ENCODE measurements at regions not wholly inside any gene's neighbourhood (a gene's known extent, or its start where the extent isn't known, plus 50 kb on each side); places are given as distances from the start of the nearest gene placed in this dataset.
A peak's percentile ranks its signal among the peaks of the same experiment; 100 is the strongest.

DNA sequence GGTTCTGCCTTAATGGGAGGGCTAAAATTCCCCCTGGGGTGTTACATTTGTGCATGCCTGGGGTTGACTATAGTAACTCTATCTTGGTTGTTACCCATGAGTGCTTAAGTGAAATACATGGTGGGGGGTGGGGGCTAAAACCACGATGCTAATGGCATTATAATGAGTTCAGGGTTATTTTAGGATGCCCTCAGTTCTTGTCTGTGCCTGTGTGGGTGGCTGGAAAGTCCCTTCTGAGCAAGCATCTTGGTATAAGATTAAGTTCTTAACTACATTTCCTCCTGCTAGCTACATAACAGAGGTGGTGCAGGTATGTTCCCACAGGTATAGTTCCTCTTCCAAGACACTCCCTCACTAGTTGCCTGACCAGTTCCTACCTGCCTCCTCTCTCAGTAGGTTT is 822.3 kb downstream of the LRFN5 start:
- no peak for DNase-seq (ENCODE audit: low read depth)
- TF ChIP-seq, protein P1, sequence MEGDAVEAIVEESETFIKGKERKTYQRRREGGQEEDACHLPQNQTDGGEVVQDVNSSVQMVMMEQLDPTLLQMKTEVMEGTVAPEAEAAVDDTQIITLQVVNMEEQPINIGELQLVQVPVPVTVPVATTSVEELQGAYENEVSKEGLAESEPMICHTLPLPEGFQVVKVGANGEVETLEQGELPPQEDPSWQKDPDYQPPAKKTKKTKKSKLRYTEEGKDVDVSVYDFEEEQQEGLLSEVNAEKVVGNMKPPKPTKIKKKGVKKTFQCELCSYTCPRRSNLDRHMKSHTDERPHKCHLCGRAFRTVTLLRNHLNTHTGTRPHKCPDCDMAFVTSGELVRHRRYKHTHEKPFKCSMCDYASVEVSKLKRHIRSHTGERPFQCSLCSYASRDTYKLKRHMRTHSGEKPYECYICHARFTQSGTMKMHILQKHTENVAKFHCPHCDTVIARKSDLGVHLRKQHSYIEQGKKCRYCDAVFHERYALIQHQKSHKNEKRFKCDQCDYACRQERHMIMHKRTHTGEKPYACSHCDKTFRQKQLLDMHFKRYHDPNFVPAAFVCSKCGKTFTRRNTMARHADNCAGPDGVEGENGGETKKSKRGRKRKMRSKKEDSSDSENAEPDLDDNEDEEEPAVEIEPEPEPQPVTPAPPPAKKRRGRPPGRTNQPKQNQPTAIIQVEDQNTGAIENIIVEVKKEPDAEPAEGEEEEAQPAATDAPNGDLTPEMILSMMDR (conservative IDR thresholded peaks at IDR 0.05; ENCODE audit: low read depth, low read length), result no peak

DNA sequence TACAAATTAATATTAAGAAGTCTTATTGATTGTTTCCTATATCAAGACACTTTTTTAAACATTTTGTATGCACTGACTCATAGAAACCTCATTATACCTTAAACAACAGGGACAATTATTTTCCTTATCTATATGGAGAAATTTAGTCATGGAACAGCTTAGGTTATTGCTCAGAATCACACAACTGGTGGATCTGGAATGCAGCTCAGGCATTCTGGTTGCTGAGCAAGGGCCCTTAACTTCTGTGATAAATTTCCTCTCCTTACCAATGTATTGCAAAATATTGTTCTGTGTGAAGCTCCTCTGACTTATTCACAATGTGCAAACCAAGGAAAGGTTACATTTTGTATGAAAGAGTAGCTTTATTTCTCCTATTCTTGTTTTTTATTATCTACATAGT is 817.8 kb downstream of the LRFN5 start:
- TF ChIP-seq, protein P1 (conservative IDR thresholded peaks at IDR 0.05; ENCODE audit: low read depth, low read length), result no peak
- no peak overlapping the region for H3K4me3 ChIP-seq (ENCODE audit: low read depth, low read length)
- peak; percentile 6 for DNase-seq (ENCODE audit: low read depth)

More for the DNA sequence above, 822.3 kb downstream of the LRFN5 start:
- no peak overlapping the region for H3K4me3 ChIP-seq (ENCODE audit: low read depth, low read length)

DNA sequence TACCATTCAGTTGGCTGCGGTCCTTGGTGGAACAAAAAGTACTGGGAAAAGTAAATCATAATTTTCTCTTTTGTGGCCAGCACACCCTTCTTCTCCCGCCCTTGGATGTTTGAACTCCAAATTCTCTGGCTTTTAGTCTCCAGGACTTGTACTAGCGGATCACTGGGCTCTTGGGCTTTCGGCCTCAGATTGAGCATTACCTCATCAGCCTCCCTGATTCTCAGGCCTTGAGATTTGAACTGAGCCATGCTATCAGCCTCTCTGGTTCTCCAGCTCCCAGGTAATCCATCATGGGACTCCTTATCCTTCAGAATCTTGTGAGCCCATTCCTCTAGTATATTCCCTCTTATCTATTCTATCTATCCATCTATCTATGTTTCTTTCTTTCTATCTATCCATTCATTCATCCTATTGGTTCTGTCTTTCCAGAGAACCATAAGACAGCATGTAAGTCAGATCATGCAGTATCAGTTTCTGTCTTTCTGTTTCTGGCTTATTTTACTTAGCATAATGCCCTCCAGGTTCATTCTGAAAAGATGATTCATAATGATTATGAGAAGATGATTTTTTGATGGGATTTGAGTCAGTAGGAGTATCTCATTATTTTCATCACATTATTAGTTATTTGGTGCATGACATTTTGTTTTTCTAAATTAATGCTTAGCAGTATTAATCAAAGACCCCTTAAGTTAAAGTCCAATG is 814.9 kb downstream of the LRFN5 start:
- no peak for DNase-seq (ENCODE audit: low read depth)
- no peak overlapping the region for H3K4me3 ChIP-seq (ENCODE audit: low read depth, low read length)
- TF ChIP-seq, protein P1 (conservative IDR thresholded peaks at IDR 0.05; ENCODE audit: low read depth, low read length), result no peak

DNA sequence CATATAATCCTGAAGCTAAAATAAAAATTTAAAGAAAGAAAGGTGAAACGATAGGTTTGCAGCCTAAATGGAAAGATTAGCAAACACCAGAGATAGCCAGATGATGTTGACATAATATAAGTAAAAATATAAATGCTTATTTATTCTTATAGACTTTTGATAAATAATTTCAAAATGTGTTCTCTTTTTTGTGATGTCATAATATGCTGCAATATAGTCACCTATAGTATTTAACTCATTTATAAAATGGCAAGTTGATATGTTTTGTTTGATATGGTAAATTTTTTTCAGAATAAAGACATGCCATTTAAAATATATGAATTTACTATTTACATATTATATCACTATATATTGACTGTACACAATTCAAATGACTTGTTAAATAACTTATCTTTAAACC is 813.4 kb downstream of the LRFN5 start:
- H3K4me3 ChIP-seq (ENCODE audit: low read depth, low read length), result no peak overlapping the region
- TF ChIP-seq, protein P1 (conservative IDR thresholded peaks at IDR 0.05; ENCODE audit: low read depth, low read length), result no peak
- DNase-seq (ENCODE audit: low read depth), result no peak

DNA sequence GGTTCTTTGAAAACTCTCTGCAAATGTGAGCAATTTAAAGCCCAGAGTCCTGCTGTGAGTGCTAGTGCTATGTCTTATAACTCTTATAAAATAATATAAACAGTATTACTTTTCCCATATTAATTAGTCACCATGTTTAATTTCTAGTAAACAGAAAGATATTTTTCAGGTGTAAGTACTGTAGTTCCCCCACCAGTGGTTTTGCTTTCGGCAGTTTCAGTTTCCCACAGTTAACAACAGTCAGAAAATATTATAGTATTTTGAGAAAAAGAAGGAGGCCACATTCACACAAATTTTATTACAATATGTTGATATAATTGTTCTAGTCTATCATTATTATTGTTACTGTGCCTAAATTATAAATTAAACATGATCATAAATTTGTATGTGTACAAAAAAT is 800.5 kb downstream of the LRFN5 start:
- no peak for DNase-seq (ENCODE audit: low read depth)
- H3K4me3 ChIP-seq (ENCODE audit: low read depth, low read length), result no peak overlapping the region
- TF ChIP-seq, protein P1 (conservative IDR thresholded peaks at IDR 0.05; ENCODE audit: low read depth, low read length), result no peak

DNA sequence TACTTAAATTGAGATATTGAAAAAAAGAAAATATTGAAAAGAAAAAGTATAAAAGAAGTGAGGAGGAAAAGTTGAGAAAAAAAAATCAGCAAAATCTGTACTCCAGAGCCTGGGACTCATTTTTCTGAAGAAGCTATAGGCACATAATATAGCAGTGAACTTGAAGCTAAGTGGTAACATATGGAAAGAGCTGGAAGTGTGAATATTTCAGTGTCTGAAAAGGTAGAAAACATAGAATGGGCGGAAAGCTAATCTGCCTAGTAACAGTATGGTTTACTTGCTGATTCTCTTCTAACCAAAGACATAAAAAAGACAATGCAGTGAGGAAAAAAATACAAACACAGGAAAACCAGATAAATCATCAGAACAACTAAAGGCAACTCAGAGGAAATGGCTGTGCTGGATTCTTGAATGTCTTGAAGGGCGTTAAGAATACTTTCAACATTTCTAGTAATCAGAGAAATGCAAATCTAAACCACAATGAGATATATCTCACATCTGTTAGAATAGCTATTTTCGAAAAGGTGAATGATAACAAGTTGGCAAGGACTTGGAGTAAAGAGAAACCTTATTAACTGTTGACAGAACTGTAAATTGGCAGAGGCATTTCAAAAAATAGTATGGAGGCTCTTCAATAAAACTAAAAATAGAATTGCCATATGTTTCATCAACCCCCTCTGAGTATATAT is 784.6 kb downstream of the LRFN5 start:
- TF ChIP-seq, protein P1 (conservative IDR thresholded peaks at IDR 0.05; ENCODE audit: low read depth, low read length), result no peak
- DNase-seq (ENCODE audit: low read depth), result no peak
- no peak overlapping the region for H3K4me3 ChIP-seq (ENCODE audit: low read depth, low read length)

DNA sequence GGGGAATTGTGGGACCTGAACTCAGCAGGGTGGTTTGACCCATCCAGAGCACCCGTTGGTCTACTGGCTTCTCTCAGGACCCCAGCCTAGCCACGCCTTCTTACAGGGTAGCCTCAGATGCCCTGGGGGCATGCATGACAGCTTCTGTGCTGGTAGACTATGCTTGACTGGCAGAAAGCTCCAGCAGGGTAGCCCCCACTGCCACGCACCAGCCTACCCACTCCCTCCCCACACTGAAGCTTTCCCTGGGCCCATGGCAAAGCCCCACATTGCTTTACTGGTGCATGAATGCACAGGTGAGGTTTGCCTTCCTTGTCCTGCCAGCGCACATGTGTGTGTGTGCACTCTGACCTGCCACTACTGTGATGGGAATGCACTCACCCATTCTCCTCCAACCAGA is 772.2 kb downstream of the LRFN5 start:
- TF ChIP-seq, protein P1 (conservative IDR thresholded peaks at IDR 0.05; ENCODE audit: low read depth, low read length), result no peak
- no peak overlapping the region for H3K4me3 ChIP-seq (ENCODE audit: low read depth, low read length)
- DNase-seq (ENCODE audit: low read depth), result no peak

Measured in choroid plexus epithelial cell (primary cell).